WTC11 (cell line): ENCODE measurements at regions not wholly inside any gene's neighbourhood (a gene's known extent, or its start where the extent isn't known, plus 50 kb on each side); places are given as distances from the start of the nearest gene placed in this dataset.

Experiments
- ATAC-seq: fragments of 200-7000 bp; cut with Tn5 transposase; 2 replicates; pipeline ENCODE4 v1.10.0; 2021; ENCODE audit warnings: mild to moderate bottlenecking, moderate library complexity
- CTCF ChIA-PET: fragments of 300-600 bp; sonication (Branson Sonifier 250); formaldehyde crosslinking; loops from one replicate; lab custom pipeline; 2021; ENCODE audit warnings: antibody characterized with exemption; lab: Charles Lee
- POLR2A ChIA-PET: fragments of 350-600 bp; sonication (Branson Sonifier 250); formaldehyde crosslinking; loops from one replicate; lab custom pipeline; 2021; ENCODE audit warnings: antibody characterized with exemption; lab: Charles Lee
- DNase-seq: peaks from one replicate; pipeline ENCODE4 v3.0.0; 2021; ENCODE audit warnings: low spot score
- H3K27ac Mint-ChIP-seq: 2 replicates; pipeline ENCODE4 v1.8.0; 2021; ENCODE audit warnings: mixed read lengths
- H3K27me3 Mint-ChIP-seq: 2 replicates; pipeline ENCODE4 v1.8.0; 2021; ENCODE audit warnings: low read depth, mild to moderate bottlenecking, moderate library complexity, mixed read lengths
- H3K36me3 Mint-ChIP-seq: 2 replicates; pipeline ENCODE4 v1.8.0; 2021; ENCODE audit warnings: mixed read lengths
- H3K4me1 Mint-ChIP-seq: 2 replicates; pipeline ENCODE4 v1.8.0; 2022; ENCODE audit warnings: mixed read lengths
- H3K4me3 Mint-ChIP-seq: 2 replicates; pipeline ENCODE4 v1.8.0; 2021; ENCODE audit warnings: mild to moderate bottlenecking, moderate library complexity, mixed read lengths
- H3K9me3 Mint-ChIP-seq: 2 replicates; pipeline ENCODE4 v1.8.0; 2021; ENCODE audit warnings: mixed read lengths
- FOXK1 ChIP-seq: sonication (generic); formaldehyde crosslinking; IDR thresholded peaks from 2 replicates; pipeline ENCODE4 v1.8.0; 2022; ENCODE audit warnings: mild to moderate bottlenecking, moderate library complexity, missing genetic modification reagents
- GRHL2 ChIP-seq: fragments of 250-450 bp; sonication (Bioruptor Pico); IDR thresholded peaks from 2 replicates; pipeline ENCODE4 v1.8.0; 2022; ENCODE audit warnings: mild to moderate bottlenecking, moderate library complexity; ENCODE audit not compliant: insufficient replicate concordance, severe bottlenecking
- HMGA2 ChIP-seq: fragments of 250-450 bp; sonication (Bioruptor Pico); IDR thresholded peaks from 2 replicates; pipeline ENCODE4 v1.4.0; 2021; ENCODE audit warnings: mild to moderate bottlenecking, moderate library complexity
- MYBL2 ChIP-seq: sonication (generic); formaldehyde crosslinking; IDR thresholded peaks from 2 replicates; pipeline ENCODE4 v1.8.1; 2023; ENCODE audit warnings: mild to moderate bottlenecking, moderate library complexity, missing genetic modification reagents
- NFATC4 ChIP-seq: fragments of 250-450 bp; sonication (Bioruptor Pico); IDR thresholded peaks from 2 replicates; pipeline ENCODE4 v1.9.0; 2021; ENCODE audit warnings: mild to moderate bottlenecking
- SOX15 ChIP-seq: fragments of 250-450 bp; sonication (Bioruptor Pico); IDR thresholded peaks from 2 replicates; pipeline ENCODE4 v1.9.0; 2021; ENCODE audit warnings: mild to moderate bottlenecking
- ZNF219 ChIP-seq: sonication (generic); formaldehyde crosslinking; IDR thresholded peaks from 2 replicates; pipeline ENCODE4 v1.8.0; 2023; ENCODE audit warnings: missing genetic modification reagents, mild to moderate bottlenecking, borderline replicate concordance
- ZNF232 ChIP-seq: sonication (generic); formaldehyde crosslinking; IDR thresholded peaks from 2 replicates; pipeline ENCODE4 v1.8.0; 2022; ENCODE audit warnings: mild to moderate bottlenecking, missing genetic modification reagents
- ZNF317 ChIP-seq: sonication (generic); formaldehyde crosslinking; IDR thresholded peaks from 2 replicates; pipeline ENCODE4 v1.8.1; 2023; ENCODE audit warnings: low read depth, mild to moderate bottlenecking, moderate library complexity, missing genetic modification reagents, borderline replicate concordance
- TF ChIP-seq, protein P1 (sequence below): sonication (generic); formaldehyde crosslinking; IDR thresholded peaks from 2 replicates; pipeline ENCODE4 v1.8.0; 2022; ENCODE audit warnings: missing genetic modification reagents
- TF ChIP-seq, protein P2 (sequence below): sonication (generic); formaldehyde crosslinking; conservative IDR thresholded peaks from 2 replicates; pipeline ENCODE4 v1.8.1; 2022; ENCODE audit warnings: mild to moderate bottlenecking, missing genetic modification reagents
- TF ChIP-seq, protein P3 (sequence below): fragments of 250-450 bp; sonication (Bioruptor Pico); IDR thresholded peaks from 2 replicates; pipeline ENCODE4 v1.8.0; 2021; ENCODE audit warnings: mild to moderate bottlenecking
- TF ChIP-seq, protein P4 (sequence below): fragments of 250-450 bp; sonication (Bioruptor Pico); IDR thresholded peaks from 2 replicates; pipeline ENCODE4 v1.9.0; 2021; ENCODE audit warnings: mild to moderate bottlenecking, borderline replicate concordance
- TF ChIP-seq, protein P5 (sequence below): sonication (generic); formaldehyde crosslinking; IDR thresholded peaks from 2 replicates; pipeline ENCODE4 v1.8.1; 2022; ENCODE audit warnings: missing genetic modification reagents, borderline replicate concordance
- TF ChIP-seq, protein P6 (sequence below): sonication (generic); formaldehyde crosslinking; IDR thresholded peaks from 2 replicates; pipeline ENCODE4 v1.8.1; 2023; ENCODE audit warnings: mild to moderate bottlenecking, moderate library complexity, missing genetic modification reagents

DNA sequence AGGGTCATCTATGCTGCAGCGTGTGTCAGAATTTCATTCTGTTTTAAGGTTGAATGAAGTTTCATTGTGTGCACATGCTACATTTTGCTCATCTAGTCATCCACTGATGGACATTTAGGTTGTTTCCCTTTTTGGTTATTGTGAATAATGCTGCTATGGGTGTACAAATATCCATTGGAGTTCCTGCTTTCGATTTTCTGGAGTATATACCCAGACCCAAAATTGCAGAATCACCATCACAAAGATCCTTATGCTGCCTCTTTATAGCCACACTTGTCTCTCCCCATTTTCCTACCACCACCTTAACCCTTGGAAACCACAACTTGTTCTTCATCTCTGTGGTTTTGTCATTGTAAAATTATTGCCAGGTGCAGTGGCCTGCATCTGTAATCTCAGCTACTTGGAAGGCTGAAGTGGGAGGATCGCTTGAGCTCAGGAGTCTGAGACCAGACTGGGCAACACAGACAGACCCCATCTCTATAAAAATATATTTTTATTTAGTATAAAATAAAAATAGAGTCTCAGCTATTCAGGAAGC, 166.2 kb downstream of the HSD17B3 start (continued):
- TF ChIP-seq, protein P1, sequence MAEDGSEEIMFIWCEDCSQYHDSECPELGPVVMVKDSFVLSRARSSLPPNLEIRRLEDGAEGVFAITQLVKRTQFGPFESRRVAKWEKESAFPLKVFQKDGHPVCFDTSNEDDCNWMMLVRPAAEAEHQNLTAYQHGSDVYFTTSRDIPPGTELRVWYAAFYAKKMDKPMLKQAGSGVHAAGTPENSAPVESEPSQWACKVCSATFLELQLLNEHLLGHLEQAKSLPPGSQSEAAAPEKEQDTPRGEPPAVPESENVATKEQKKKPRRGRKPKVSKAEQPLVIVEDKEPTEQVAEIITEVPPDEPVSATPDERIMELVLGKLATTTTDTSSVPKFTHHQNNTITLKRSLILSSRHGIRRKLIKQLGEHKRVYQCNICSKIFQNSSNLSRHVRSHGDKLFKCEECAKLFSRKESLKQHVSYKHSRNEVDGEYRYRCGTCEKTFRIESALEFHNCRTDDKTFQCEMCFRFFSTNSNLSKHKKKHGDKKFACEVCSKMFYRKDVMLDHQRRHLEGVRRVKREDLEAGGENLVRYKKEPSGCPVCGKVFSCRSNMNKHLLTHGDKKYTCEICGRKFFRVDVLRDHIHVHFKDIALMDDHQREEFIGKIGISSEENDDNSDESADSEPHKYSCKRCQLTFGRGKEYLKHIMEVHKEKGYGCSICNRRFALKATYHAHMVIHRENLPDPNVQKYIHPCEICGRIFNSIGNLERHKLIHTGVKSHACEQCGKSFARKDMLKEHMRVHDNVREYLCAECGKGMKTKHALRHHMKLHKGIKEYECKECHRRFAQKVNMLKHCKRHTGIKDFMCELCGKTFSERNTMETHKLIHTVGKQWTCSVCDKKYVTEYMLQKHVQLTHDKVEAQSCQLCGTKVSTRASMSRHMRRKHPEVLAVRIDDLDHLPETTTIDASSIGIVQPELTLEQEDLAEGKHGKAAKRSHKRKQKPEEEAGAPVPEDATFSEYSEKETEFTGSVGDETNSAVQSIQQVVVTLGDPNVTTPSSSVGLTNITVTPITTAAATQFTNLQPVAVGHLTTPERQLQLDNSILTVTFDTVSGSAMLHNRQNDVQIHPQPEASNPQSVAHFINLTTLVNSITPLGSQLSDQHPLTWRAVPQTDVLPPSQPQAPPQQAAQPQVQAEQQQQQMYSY (CRISPR knock-in tag) = no peak
- TF ChIP-seq GRHL2 = no peak
- TF ChIP-seq, protein P2, sequence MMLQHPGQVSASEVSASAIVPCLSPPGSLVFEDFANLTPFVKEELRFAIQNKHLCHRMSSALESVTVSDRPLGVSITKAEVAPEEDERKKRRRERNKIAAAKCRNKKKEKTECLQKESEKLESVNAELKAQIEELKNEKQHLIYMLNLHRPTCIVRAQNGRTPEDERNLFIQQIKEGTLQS (CRISPR knock-in tag) = no peak

DNA sequence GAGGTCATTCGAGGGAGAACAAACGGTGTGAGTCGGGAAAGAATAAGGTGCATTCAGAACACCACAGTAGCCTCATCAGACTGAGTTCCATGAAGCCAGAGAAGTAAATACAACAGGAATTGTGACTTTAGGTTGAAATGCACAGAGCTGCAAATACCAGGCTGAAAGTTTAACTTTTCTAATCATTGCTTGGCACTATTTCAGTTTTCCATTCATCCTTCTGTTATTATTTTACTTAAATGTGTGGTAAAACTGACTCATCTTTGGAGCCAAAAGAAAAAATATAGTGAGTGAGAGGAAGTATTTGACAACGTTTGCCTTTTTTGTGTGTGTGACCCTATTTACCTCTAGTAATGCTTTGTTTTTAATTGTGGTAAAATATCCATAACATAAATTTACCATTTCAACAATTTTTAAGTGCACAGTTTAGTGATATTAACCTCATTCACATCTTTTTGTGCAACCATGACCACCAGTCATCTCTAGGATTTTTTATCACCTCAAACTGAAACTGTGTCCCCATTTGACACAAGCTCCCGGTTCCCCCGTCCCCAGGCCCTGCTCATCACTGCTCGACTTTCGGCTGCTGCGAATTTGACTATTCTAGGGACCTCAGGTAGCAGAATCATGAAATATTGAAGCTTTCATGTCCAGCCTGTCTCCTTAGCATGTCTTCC, 166.8 kb downstream of the HSD17B3 start:
- POLR2A ChIA-PET = no interaction called here
- Mint-ChIP-seq H3K9me3 (peaks cover 13% of the 10 kb centered on the region), H3K4me1 (peaks cover 37% of the 10 kb centered on the region), H3K27me3 (peaks cover 12% of the 10 kb centered on the region), H3K36me3 (peaks cover 9% of the 10 kb centered on the region; the same call in 1 of the 2 replicates), H3K4me3 (no peak overlapping the region), H3K27ac (no peak overlapping the region)
- TF ChIP-seq, protein P3, sequence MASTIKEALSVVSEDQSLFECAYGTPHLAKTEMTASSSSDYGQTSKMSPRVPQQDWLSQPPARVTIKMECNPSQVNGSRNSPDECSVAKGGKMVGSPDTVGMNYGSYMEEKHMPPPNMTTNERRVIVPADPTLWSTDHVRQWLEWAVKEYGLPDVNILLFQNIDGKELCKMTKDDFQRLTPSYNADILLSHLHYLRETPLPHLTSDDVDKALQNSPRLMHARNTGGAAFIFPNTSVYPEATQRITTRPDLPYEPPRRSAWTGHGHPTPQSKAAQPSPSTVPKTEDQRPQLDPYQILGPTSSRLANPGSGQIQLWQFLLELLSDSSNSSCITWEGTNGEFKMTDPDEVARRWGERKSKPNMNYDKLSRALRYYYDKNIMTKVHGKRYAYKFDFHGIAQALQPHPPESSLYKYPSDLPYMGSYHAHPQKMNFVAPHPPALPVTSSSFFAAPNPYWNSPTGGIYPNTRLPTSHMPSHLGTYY (CRISPR knock-in tag) = no peak
- TF ChIP-seq, protein P4, sequence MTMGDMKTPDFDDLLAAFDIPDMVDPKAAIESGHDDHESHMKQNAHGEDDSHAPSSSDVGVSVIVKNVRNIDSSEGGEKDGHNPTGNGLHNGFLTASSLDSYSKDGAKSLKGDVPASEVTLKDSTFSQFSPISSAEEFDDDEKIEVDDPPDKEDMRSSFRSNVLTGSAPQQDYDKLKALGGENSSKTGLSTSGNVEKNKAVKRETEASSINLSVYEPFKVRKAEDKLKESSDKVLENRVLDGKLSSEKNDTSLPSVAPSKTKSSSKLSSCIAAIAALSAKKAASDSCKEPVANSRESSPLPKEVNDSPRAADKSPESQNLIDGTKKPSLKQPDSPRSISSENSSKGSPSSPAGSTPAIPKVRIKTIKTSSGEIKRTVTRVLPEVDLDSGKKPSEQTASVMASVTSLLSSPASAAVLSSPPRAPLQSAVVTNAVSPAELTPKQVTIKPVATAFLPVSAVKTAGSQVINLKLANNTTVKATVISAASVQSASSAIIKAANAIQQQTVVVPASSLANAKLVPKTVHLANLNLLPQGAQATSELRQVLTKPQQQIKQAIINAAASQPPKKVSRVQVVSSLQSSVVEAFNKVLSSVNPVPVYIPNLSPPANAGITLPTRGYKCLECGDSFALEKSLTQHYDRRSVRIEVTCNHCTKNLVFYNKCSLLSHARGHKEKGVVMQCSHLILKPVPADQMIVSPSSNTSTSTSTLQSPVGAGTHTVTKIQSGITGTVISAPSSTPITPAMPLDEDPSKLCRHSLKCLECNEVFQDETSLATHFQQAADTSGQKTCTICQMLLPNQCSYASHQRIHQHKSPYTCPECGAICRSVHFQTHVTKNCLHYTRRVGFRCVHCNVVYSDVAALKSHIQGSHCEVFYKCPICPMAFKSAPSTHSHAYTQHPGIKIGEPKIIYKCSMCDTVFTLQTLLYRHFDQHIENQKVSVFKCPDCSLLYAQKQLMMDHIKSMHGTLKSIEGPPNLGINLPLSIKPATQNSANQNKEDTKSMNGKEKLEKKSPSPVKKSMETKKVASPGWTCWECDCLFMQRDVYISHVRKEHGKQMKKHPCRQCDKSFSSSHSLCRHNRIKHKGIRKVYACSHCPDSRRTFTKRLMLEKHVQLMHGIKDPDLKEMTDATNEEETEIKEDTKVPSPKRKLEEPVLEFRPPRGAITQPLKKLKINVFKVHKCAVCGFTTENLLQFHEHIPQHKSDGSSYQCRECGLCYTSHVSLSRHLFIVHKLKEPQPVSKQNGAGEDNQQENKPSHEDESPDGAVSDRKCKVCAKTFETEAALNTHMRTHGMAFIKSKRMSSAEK = no peak
- TF ChIP-seq, protein P5, sequence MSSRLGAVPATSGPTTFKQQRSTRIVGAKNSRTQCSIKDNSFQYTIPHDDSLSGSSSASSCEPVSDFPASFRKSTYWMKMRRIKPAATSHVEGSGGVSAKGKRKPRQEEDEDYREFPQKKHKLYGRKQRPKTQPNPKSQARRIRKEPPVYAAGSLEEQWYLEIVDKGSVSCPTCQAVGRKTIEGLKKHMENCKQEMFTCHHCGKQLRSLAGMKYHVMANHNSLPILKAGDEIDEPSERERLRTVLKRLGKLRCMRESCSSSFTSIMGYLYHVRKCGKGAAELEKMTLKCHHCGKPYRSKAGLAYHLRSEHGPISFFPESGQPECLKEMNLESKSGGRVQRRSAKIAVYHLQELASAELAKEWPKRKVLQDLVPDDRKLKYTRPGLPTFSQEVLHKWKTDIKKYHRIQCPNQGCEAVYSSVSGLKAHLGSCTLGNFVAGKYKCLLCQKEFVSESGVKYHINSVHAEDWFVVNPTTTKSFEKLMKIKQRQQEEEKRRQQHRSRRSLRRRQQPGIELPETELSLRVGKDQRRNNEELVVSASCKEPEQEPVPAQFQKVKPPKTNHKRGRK (CRISPR knock-in tag) = no peak
- TF ChIP-seq NFATC4 (CRISPR knock-in tag) (no peak), ZNF219 (CRISPR knock-in tag) (no peak), MYBL2 (CRISPR knock-in tag) (no peak), SOX15 (no peak), ZNF317 (CRISPR knock-in tag) (no peak), ZNF232 (no peak), FOXK1 (no peak), HMGA2 (CRISPR knock-in tag) (no peak)
- TF ChIP-seq, protein P6, sequence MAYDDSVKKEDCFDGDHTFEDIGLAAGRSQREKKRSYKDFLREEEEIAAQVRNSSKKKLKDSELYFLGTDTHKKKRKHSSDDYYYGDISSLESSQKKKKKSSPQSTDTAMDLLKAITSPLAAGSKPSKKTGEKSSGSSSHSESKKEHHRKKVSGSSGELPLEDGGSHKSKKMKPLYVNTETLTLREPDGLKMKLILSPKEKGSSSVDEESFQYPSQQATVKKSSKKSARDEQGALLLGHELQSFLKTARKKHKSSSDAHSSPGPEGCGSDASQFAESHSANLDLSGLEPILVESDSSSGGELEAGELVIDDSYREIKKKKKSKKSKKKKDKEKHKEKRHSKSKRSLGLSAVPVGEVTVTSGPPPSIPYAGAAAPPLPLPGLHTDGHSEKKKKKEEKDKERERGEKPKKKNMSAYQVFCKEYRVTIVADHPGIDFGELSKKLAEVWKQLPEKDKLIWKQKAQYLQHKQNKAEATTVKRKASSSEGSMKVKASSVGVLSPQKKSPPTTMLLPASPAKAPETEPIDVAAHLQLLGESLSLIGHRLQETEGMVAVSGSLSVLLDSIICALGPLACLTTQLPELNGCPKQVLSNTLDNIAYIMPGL (CRISPR knock-in tag) = no peak
- CTCF ChIA-PET = no interaction called here
- ATAC-seq (no peak), DNase-seq (no peak)
